ENCODE measurements at regions not wholly inside any gene's neighbourhood (a gene's known extent, or its start where the extent isn't known, plus 50 kb on each side); places are given as distances from the start of the nearest gene placed in this dataset.

DNA sequence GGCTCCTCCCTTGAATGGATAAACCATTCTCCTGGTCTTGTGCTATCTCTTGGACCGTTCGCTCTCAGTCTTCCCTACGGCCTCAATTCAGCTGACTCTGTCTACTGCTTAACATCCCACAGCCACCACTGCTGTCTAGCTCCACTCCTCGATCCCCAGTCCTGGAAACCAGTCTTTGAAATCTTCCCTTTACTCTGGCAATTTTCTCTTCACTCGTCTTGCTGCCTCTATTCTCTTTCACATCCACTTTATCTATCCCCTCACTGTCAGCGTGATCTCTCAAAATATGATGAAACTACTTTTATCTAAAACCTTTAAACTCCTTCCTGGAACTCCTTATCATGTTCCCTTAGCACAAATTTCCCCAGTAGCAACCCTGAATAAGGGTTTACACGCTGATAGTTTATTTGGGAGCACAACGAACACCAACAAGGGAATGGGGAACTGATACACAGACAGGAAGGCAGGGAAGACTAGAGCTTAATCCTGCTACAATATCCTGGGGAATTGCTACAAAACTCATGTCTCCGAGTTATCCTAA is 131.6 kb upstream of the SAMSN1 start:
- Histone ChIP-seq H3K36me3 (ENCODE audit: insufficient read depth, low read length) (no peaks in the 10 kb centered on the region), H2AFZ (ENCODE audit: low read length) (peak overlapping the region; percentile 91; the same call in 1 of the 2 replicates), H3K27ac (ENCODE audit: low read depth, low read length, poor library complexity, severe bottlenecking) (peak overlapping the region; percentile 99), H4K20me1 (ENCODE audit: insufficient read depth, low read length) (no peaks in the 10 kb centered on the region), H3K4me2 (ENCODE audit: low read length) (peak overlapping the region; percentile 78), H3K4me1 (ENCODE audit: insufficient read depth, low read length, poor library complexity, severe bottlenecking) (peaks cover 61% of the 10 kb centered on the region), H3K9me2 (ENCODE audit: insufficient read depth, low read length) (no peaks in the 10 kb centered on the region), H3K9me3 (ENCODE audit: low read length) (no peaks in the 10 kb centered on the region), H3K79me2 (ENCODE audit: insufficient read depth, low read depth, low read length) (no peaks in the 10 kb centered on the region), H3K4me3 (ENCODE audit: low read depth, low read length, poor library complexity, severe bottlenecking) (no peak overlapping the region)
- no peak for DNase-seq (ENCODE audit: low spot score)
- no TSS peak for BruUV-seq (replicated peaks)
- TF ChIP-seq EZH2phosphoT487 (IDR thresholded peaks at IDR 0.05; ENCODE audit: borderline replicate concordance, low read depth, low read length) = no peak
- TF ChIP-seq, protein P1, sequence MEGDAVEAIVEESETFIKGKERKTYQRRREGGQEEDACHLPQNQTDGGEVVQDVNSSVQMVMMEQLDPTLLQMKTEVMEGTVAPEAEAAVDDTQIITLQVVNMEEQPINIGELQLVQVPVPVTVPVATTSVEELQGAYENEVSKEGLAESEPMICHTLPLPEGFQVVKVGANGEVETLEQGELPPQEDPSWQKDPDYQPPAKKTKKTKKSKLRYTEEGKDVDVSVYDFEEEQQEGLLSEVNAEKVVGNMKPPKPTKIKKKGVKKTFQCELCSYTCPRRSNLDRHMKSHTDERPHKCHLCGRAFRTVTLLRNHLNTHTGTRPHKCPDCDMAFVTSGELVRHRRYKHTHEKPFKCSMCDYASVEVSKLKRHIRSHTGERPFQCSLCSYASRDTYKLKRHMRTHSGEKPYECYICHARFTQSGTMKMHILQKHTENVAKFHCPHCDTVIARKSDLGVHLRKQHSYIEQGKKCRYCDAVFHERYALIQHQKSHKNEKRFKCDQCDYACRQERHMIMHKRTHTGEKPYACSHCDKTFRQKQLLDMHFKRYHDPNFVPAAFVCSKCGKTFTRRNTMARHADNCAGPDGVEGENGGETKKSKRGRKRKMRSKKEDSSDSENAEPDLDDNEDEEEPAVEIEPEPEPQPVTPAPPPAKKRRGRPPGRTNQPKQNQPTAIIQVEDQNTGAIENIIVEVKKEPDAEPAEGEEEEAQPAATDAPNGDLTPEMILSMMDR (conservative IDR thresholded peaks at IDR 0.05; ENCODE audit: low read length) = no peak
- intact Hi-C loops (cut with micrococcal nuclease; ENCODE audit: unreplicated experiment) = loop anchor here (5.0 kb wide), 1 partner anchor 295 kb away; the partner anchor contains the start of gene HSPA13
- ChIA-PET POLR2A (interaction anchor here (0.5 to 6.9 kb wide), 9 partner anchors 8 to 297 kb away, joined by 3 to 81 read pairs (median 3); no protein-coding TSS in a partner anchor), CTCF (ENCODE audit: unreplicated experiment) (interaction anchor here (1.1 kb wide), 1 partner anchor 14 kb away, joined by 3 read pairs; no protein-coding TSS in a partner anchor)

DNA sequence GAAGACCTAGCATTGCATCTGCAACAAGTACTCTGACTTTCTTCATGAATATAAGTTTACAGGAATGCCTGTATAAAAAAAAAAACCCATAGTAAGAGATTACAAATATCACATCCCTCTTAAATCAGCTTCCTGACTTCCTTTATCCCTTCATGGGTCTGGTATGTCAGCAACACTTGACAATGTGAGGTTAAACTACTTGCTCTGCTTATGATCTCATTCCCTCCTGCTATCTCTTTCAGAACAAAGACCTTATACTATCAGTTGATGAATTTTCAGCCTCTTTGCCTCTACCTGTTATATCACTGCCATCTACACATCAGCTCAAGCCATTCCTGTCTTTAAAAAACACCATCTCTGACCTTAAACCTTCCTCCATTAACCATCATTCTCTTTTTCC is 130.9 kb upstream of the SAMSN1 start:
- ChIA-PET CTCF (ENCODE audit: unreplicated experiment) (interaction anchor here (1.0 to 1.9 kb wide), 2 partner anchors 11 to 15 kb away, joined by 5 to 8 read pairs; no protein-coding TSS in a partner anchor), POLR2A (interaction anchor here (0.7 to 6.9 kb wide), 17 partner anchors 9 to 844 kb away, joined by 3 to 81 read pairs (median 3); partner anchors contain the start of gene HSPA13)
- no peaks in the 10 kb centered on the region for H3K36me3 ChIP-seq (ENCODE audit: insufficient read depth, low read length)
- H3K9me2 ChIP-seq (ENCODE audit: insufficient read depth, low read length) = no peaks in the 10 kb centered on the region
- no peaks in the 10 kb centered on the region for H4K20me1 ChIP-seq (ENCODE audit: insufficient read depth, low read length)
- TF ChIP-seq EZH2phosphoT487 (IDR thresholded peaks at IDR 0.05; ENCODE audit: borderline replicate concordance, low read depth, low read length) = no peak
- TF ChIP-seq, protein P1 (conservative IDR thresholded peaks at IDR 0.05; ENCODE audit: low read length) = no peak
- intact Hi-C loops (cut with micrococcal nuclease; ENCODE audit: unreplicated experiment) = loop anchor here (5.0 kb wide), 1 partner anchor 295 kb away; the partner anchor contains the start of gene HSPA13
- H3K27ac ChIP-seq (ENCODE audit: low read depth, low read length, poor library complexity, severe bottlenecking) = peak overlapping the region; percentile 99
- H3K9me3 ChIP-seq (ENCODE audit: low read length) = no peaks in the 10 kb centered on the region
- no TSS peak for BruUV-seq (replicated peaks)
- peak overlapping the region; percentile 78 for H3K4me2 ChIP-seq (ENCODE audit: low read length)
- H3K4me3 ChIP-seq (ENCODE audit: low read depth, low read length, poor library complexity, severe bottlenecking) = peak overlapping the region; percentile 60
- DNase-seq (ENCODE audit: low spot score) = no peak
- peak overlapping the region; percentile 91; the same call in 1 of the 2 replicates for H2AFZ ChIP-seq (ENCODE audit: low read length)
- peaks cover 62% of the 10 kb centered on the region for H3K4me1 ChIP-seq (ENCODE audit: insufficient read depth, low read length, poor library complexity, severe bottlenecking)
- H3K79me2 ChIP-seq (ENCODE audit: insufficient read depth, low read depth, low read length) = no peaks in the 10 kb centered on the region
